WTC11 (cell line): ENCODE measurements at regions not wholly inside any gene's neighbourhood (a gene's known extent, or its start where the extent isn't known, plus 50 kb on each side); places are given as distances from the start of the nearest gene placed in this dataset.

Experiments
- ATF2 ChIP-seq: sonication (generic); formaldehyde crosslinking; IDR thresholded peaks from 2 replicates; pipeline ENCODE4 v1.8.1; 2022; ENCODE audit warnings: low read depth, missing genetic modification reagents, borderline replicate concordance
- KAT7 ChIP-seq: sonication (generic); formaldehyde crosslinking; IDR thresholded peaks from 2 replicates; pipeline ENCODE4 v1.8.1; 2023; ENCODE audit warnings: missing genetic modification reagents, mild to moderate bottlenecking, borderline replicate concordance
- NR3C1 ChIP-seq: sonication (generic); formaldehyde crosslinking; conservative IDR thresholded peaks from 2 replicates; pipeline ENCODE4 v1.8.1; 2023; ENCODE audit warnings: low read depth, mild to moderate bottlenecking, missing genetic modification reagents
- SMAD4 ChIP-seq: sonication (generic); formaldehyde crosslinking; IDR thresholded peaks from 2 replicates; pipeline ENCODE4 v1.8.0; 2022; ENCODE audit warnings: mild to moderate bottlenecking, missing genetic modification reagents
- SP1 ChIP-seq: sonication (generic); formaldehyde crosslinking; conservative IDR thresholded peaks from 2 replicates; pipeline ENCODE4 v1.8.1; 2022; ENCODE audit warnings: missing genetic modification reagents
- USF2 ChIP-seq: sonication (generic); formaldehyde crosslinking; IDR thresholded peaks from 2 replicates; pipeline ENCODE4 v1.8.1; 2023; ENCODE audit warnings: mild to moderate bottlenecking, missing genetic modification reagents, moderate library complexity
- TF ChIP-seq, protein P1 (sequence below): fragments of 200-600 bp; IDR thresholded peaks from 2 replicates; pipeline ENCODE4 v1.8.0; 2022; ENCODE audit warnings: antibody characterized with exemption
- TF ChIP-seq, protein P2 (sequence below): sonication (generic); formaldehyde crosslinking; IDR thresholded peaks from 2 replicates; pipeline ENCODE4 v1.8.0; 2022; ENCODE audit warnings: mild to moderate bottlenecking, missing genetic modification reagents
- TF ChIP-seq, protein P3 (sequence below): sonication (generic); formaldehyde crosslinking; IDR thresholded peaks from 2 replicates; pipeline ENCODE4 v1.8.0; 2022; ENCODE audit warnings: mild to moderate bottlenecking, missing genetic modification reagents

DNA sequence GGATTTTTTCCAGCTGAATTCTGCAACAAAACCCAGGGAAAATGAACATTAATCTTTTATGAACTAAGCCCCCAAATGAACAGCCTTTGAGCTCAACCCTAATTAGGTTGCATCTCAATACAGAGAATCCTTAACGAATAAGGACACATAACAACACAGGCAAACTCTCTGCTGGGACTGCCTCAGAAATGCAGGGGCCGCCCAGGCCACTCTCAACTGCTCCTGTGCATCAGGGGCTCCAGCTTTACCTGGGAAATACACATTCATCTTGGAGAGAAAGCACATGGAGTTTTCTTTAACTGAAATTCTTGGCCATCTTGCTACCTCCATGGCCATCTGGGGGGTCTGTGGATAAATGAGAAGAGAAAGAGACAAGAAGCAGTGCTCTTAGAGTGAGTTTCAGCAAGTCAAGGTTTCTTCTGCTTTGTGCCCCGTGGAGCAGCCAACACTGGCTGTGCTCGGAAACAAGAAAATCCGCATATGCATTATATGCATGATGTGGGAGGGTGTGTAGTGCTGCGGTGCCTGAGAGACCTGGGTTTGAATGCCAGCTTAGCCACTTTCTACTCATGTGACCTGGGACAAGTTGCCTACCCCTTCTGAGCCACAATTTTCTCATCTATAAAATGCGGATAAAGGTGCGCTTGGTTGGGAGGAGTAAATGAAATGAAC, 81.9 kb upstream of the RCN1 start:
- TF ChIP-seq, protein P1, sequence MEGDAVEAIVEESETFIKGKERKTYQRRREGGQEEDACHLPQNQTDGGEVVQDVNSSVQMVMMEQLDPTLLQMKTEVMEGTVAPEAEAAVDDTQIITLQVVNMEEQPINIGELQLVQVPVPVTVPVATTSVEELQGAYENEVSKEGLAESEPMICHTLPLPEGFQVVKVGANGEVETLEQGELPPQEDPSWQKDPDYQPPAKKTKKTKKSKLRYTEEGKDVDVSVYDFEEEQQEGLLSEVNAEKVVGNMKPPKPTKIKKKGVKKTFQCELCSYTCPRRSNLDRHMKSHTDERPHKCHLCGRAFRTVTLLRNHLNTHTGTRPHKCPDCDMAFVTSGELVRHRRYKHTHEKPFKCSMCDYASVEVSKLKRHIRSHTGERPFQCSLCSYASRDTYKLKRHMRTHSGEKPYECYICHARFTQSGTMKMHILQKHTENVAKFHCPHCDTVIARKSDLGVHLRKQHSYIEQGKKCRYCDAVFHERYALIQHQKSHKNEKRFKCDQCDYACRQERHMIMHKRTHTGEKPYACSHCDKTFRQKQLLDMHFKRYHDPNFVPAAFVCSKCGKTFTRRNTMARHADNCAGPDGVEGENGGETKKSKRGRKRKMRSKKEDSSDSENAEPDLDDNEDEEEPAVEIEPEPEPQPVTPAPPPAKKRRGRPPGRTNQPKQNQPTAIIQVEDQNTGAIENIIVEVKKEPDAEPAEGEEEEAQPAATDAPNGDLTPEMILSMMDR = no peak
- TF ChIP-seq SP1 (CRISPR knock-in tag) (no peak), SMAD4 (CRISPR knock-in tag) (no peak), USF2 (CRISPR knock-in tag) (no peak), NR3C1 (CRISPR knock-in tag) (no peak), ATF2 (CRISPR knock-in tag) (no peak), KAT7 (CRISPR knock-in tag) (no peak)
- TF ChIP-seq, protein P2, sequence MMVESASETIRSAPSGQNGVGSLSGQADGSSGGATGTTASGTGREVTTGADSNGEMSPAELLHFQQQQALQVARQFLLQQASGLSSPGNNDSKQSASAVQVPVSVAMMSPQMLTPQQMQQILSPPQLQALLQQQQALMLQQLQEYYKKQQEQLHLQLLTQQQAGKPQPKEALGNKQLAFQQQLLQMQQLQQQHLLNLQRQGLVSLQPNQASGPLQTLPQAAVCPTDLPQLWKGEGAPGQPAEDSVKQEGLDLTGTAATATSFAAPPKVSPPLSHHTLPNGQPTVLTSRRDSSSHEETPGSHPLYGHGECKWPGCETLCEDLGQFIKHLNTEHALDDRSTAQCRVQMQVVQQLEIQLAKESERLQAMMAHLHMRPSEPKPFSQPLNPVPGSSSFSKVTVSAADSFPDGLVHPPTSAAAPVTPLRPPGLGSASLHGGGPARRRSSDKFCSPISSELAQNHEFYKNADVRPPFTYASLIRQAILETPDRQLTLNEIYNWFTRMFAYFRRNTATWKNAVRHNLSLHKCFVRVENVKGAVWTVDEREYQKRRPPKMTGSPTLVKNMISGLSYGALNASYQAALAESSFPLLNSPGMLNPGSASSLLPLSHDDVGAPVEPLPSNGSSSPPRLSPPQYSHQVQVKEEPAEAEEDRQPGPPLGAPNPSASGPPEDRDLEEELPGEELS (CRISPR knock-in tag) = no peak
- TF ChIP-seq, protein P3, sequence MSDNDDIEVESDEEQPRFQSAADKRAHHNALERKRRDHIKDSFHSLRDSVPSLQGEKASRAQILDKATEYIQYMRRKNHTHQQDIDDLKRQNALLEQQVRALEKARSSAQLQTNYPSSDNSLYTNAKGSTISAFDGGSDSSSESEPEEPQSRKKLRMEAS (CRISPR knock-in tag) = no peak
